ENCODE measurements at regions not wholly inside any gene's neighbourhood (a gene's known extent, or its start where the extent isn't known, plus 50 kb on each side); places are given as distances from the start of the nearest gene placed in this dataset.

DNA sequence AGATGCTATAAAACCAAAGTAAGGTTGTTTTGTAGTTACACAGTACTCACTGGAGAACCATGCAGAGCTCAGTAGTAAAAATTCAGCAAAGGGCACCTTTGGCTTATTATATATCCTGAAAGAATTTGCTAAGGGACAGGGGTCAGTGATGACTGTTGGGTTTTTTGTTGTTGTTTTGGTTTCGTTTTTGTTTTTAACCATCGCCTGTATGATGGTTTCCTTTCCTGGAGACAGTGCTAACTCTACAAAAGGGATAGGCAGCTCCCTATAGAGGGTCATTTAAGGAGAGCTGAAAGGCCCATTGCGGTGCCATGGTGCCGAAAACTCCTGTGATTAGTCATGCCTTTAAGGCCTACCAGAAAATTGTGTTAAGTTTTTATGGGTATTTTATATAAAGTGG is 118.2 kb upstream of the GOLIM4 start:
- H3K9me2 ChIP-seq (replicated peaks; ENCODE audit: insufficient read depth), result no peaks in the 10 kb centered on the region
- TF ChIP-seq, protein P1, sequence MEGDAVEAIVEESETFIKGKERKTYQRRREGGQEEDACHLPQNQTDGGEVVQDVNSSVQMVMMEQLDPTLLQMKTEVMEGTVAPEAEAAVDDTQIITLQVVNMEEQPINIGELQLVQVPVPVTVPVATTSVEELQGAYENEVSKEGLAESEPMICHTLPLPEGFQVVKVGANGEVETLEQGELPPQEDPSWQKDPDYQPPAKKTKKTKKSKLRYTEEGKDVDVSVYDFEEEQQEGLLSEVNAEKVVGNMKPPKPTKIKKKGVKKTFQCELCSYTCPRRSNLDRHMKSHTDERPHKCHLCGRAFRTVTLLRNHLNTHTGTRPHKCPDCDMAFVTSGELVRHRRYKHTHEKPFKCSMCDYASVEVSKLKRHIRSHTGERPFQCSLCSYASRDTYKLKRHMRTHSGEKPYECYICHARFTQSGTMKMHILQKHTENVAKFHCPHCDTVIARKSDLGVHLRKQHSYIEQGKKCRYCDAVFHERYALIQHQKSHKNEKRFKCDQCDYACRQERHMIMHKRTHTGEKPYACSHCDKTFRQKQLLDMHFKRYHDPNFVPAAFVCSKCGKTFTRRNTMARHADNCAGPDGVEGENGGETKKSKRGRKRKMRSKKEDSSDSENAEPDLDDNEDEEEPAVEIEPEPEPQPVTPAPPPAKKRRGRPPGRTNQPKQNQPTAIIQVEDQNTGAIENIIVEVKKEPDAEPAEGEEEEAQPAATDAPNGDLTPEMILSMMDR (IDR thresholded peaks at IDR 0.05; ENCODE audit: poor library complexity), result no peak
- TF ChIP-seq EZH2phosphoT487 (IDR thresholded peaks at IDR 0.05; ENCODE audit: low read depth, severe bottlenecking, unreplicated experiment) (no peak), EZH2 (IDR thresholded peaks at IDR 0.05; ENCODE audit: borderline replicate concordance) (no peak)
- no peaks in the 10 kb centered on the region for H3K27me3 ChIP-seq
- H3K79me2 ChIP-seq, result no peaks in the 10 kb centered on the region
- 91% methylated on average over 4 of the region's 4 CpGs for WGBS (ENCODE audit: low lambda C conversion rate, missing lambda C conversion rate)
- H3K4me3 ChIP-seq, result no peak overlapping the region
- no peaks in the 10 kb centered on the region for H3K9me3 ChIP-seq (ENCODE audit: low read depth)
- no peaks in the 10 kb centered on the region for H3K36me3 ChIP-seq (replicated peaks; ENCODE audit: insufficient read depth, low read depth)
- no peak for DNase-seq (ENCODE audit: low spot score)
- no peak overlapping the region for H2AFZ ChIP-seq
- no peak overlapping the region for H3K27ac ChIP-seq
- H3K4me1 ChIP-seq (ENCODE audit: insufficient read depth), result no peaks in the 10 kb centered on the region
- H3K4me2 ChIP-seq, result no peak overlapping the region
- H4K20me1 ChIP-seq (ENCODE audit: insufficient read depth, poor library complexity, severe bottlenecking), result no peaks in the 10 kb centered on the region

DNA sequence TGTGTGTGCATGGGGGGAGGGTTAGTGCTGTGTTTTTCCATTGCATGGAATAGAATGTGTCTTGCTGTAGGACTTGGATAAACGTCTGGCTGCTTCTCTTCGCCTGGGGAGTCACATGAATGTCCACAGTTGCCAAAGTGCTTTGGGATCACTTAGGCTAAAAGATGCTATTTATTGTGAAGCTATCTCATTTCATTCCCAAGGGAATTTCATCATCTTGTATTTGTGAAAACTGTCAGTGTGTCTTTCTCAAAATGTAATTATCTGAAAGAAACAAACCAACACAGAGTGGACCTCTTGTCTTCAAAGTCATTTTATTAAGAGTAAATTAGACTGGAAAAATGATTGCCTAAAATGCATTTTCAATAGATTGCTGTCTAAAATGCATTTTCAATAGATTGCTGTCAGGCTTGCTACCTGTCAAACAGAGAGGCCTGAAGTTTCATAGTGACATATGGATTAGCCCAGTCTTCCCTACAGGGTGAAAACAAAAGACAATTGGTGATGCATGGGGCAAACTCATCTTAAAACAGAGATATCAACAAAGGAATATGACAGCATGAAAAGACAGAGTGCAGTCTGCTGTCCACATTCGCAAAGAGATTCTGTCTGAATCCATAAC is 117.1 kb upstream of the GOLIM4 start:
- no peaks in the 10 kb centered on the region for H3K9me2 ChIP-seq (replicated peaks; ENCODE audit: insufficient read depth)
- H4K20me1 ChIP-seq (ENCODE audit: insufficient read depth, poor library complexity, severe bottlenecking), result no peaks in the 10 kb centered on the region
- no peaks in the 10 kb centered on the region for H3K36me3 ChIP-seq (replicated peaks; ENCODE audit: insufficient read depth, low read depth)
- H3K4me3 ChIP-seq, result no peak overlapping the region
- no peak overlapping the region for H2AFZ ChIP-seq
- TF ChIP-seq EZH2 (IDR thresholded peaks at IDR 0.05; ENCODE audit: borderline replicate concordance), result no peak
- no peak for TF ChIP-seq EZH2phosphoT487 (IDR thresholded peaks at IDR 0.05; ENCODE audit: low read depth, severe bottlenecking, unreplicated experiment)
- TF ChIP-seq, protein P1 (IDR thresholded peaks at IDR 0.05; ENCODE audit: poor library complexity), result no peak
- no peaks in the 10 kb centered on the region for H3K4me1 ChIP-seq (ENCODE audit: insufficient read depth)
- H3K27ac ChIP-seq, result no peak overlapping the region
- no peak overlapping the region for H3K4me2 ChIP-seq
- no peaks in the 10 kb centered on the region for H3K9me3 ChIP-seq (ENCODE audit: low read depth)
- H3K27me3 ChIP-seq, result no peaks in the 10 kb centered on the region
- no peaks in the 10 kb centered on the region for H3K79me2 ChIP-seq
- 82% methylated on average over 3 of the region's 3 CpGs for WGBS (ENCODE audit: low lambda C conversion rate, missing lambda C conversion rate)
- no peak for DNase-seq (ENCODE audit: low spot score)

DNA sequence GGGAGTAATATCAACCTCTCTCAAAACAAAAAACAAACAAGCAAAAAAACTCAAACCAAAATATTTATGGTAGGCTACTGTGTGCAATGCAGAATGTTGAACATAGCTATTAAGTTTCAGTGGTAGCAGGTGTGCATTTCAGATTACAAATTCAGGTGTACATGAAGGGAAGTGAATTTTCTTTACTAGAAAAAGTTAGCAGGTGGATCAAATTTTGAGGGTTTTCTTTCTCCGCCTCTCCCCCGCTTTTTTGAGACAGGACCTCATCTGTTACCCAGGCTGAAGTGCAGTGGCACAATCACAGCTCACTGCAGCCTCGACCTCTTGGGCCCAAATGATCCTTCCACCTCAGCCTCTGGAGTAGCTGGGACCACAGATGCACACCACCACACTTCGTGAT is 109.7 kb upstream of the GOLIM4 start:
- WGBS (ENCODE audit: low lambda C conversion rate, missing lambda C conversion rate), result 87% methylated on average over 4 of the region's 4 CpGs
- TF ChIP-seq, protein P1 (IDR thresholded peaks at IDR 0.05; ENCODE audit: poor library complexity), result no peak
- no peak for TF ChIP-seq EZH2 (IDR thresholded peaks at IDR 0.05; ENCODE audit: borderline replicate concordance)
- no peak overlapping the region for H3K27ac ChIP-seq
- no peaks in the 10 kb centered on the region for H3K9me2 ChIP-seq (replicated peaks; ENCODE audit: insufficient read depth)
- no peaks in the 10 kb centered on the region for H3K27me3 ChIP-seq
- H3K9me3 ChIP-seq (ENCODE audit: low read depth), result no peaks in the 10 kb centered on the region
- H3K36me3 ChIP-seq (replicated peaks; ENCODE audit: insufficient read depth, low read depth), result no peaks in the 10 kb centered on the region
- no peak for DNase-seq (ENCODE audit: low spot score)
- H2AFZ ChIP-seq, result no peak overlapping the region
- H3K4me2 ChIP-seq, result no peak overlapping the region
- H3K4me3 ChIP-seq, result no peak overlapping the region
- no peaks in the 10 kb centered on the region for H3K4me1 ChIP-seq (ENCODE audit: insufficient read depth)
- H4K20me1 ChIP-seq (ENCODE audit: insufficient read depth, poor library complexity, severe bottlenecking), result no peaks in the 10 kb centered on the region
- no peaks in the 10 kb centered on the region for H3K79me2 ChIP-seq

DNA sequence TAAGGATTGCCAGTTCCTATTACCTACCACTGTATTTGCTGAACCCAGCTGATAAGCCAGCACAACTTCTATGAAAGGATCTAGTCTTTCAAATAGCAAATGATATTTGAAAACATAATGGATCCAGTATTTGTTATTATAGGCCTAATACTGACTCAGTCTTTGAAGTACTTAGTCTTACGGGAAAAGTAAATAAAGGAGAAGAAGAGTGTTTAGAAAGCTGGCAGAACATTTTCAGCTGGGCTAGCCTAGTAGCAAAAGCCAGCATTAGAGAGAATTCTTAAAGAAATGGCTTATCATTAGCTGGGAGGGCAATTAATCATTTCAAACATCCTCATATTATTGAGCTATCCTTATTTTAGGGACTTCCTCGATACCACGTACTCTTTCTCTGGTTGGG is 101.4 kb upstream of the GOLIM4 start:
- no peaks in the 10 kb centered on the region for H4K20me1 ChIP-seq (ENCODE audit: insufficient read depth, poor library complexity, severe bottlenecking)
- H3K4me3 ChIP-seq, result no peak overlapping the region
- H3K36me3 ChIP-seq (replicated peaks; ENCODE audit: insufficient read depth, low read depth), result no peaks in the 10 kb centered on the region
- 59% methylated on average over 3 of the region's 3 CpGs for WGBS (ENCODE audit: low lambda C conversion rate, missing lambda C conversion rate)
- H3K4me1 ChIP-seq (ENCODE audit: insufficient read depth), result no peaks in the 10 kb centered on the region
- no peak overlapping the region for H3K4me2 ChIP-seq
- no peaks in the 10 kb centered on the region for H3K9me2 ChIP-seq (replicated peaks; ENCODE audit: insufficient read depth)
- TF ChIP-seq EZH2 (IDR thresholded peaks at IDR 0.05; ENCODE audit: borderline replicate concordance), result no peak
- no peak for TF ChIP-seq EZH2phosphoT487 (IDR thresholded peaks at IDR 0.05; ENCODE audit: low read depth, severe bottlenecking, unreplicated experiment)
- TF ChIP-seq, protein P1 (IDR thresholded peaks at IDR 0.05; ENCODE audit: poor library complexity), result no peak
- no peaks in the 10 kb centered on the region for H3K9me3 ChIP-seq (ENCODE audit: low read depth)
- H3K79me2 ChIP-seq, result no peaks in the 10 kb centered on the region
- no peak overlapping the region for H2AFZ ChIP-seq
- H3K27ac ChIP-seq, result no peak overlapping the region
- no peaks in the 10 kb centered on the region for H3K27me3 ChIP-seq
- no peak for DNase-seq (ENCODE audit: low spot score)
